ENCODE measurements at regions not wholly inside any gene's neighbourhood (a gene's known extent, or its start where the extent isn't known, plus 50 kb on each side); places are given as distances from the start of the nearest gene placed in this dataset.

DNA sequence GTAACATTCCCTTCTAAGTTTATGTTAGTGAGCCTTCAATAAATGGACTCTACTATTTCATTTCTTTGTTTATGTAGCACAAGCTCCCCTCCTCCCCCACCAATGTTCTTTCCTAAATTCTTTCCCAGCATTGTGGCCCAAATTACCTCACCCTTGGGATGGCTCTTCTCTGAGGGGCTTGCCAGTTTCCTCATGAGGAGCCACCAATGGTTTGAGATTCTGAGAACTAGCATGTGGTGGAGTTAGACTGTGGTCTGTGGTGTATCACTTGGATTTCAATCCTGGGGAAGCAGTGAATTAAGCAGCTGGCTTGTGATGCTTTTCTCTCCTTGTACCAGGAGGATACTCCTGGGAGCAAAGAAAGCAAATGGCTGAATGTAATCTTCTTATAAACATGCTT lies 50.0 kb upstream of the NPHP3 start:
- FAIRE-seq (no peak), DNase-seq (ENCODE audit: low read depth) (no peak)
- H3K27me3 ChIP-seq (ENCODE audit: control insufficient read depth, insufficient read depth, low read length), result peaks cover 2% of the 10 kb centered on the region
- no peak overlapping the region for H3K4me3 ChIP-seq (ENCODE audit: low read depth, low read length)
- TF ChIP-seq, protein P1, sequence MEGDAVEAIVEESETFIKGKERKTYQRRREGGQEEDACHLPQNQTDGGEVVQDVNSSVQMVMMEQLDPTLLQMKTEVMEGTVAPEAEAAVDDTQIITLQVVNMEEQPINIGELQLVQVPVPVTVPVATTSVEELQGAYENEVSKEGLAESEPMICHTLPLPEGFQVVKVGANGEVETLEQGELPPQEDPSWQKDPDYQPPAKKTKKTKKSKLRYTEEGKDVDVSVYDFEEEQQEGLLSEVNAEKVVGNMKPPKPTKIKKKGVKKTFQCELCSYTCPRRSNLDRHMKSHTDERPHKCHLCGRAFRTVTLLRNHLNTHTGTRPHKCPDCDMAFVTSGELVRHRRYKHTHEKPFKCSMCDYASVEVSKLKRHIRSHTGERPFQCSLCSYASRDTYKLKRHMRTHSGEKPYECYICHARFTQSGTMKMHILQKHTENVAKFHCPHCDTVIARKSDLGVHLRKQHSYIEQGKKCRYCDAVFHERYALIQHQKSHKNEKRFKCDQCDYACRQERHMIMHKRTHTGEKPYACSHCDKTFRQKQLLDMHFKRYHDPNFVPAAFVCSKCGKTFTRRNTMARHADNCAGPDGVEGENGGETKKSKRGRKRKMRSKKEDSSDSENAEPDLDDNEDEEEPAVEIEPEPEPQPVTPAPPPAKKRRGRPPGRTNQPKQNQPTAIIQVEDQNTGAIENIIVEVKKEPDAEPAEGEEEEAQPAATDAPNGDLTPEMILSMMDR (IDR thresholded peaks at IDR 0.05; ENCODE audit: insufficient read depth, low read length, severe bottlenecking), result no peak
- H3K36me3 ChIP-seq (ENCODE audit: control insufficient read depth, insufficient read depth, low read length), result no peaks in the 10 kb centered on the region

All from bronchial epithelial cell (primary cell).